ENCODE measurements at regions not wholly inside any gene's neighbourhood (a gene's known extent, or its start where the extent isn't known, plus 50 kb on each side); places are given as distances from the start of the nearest gene placed in this dataset.

DNA sequence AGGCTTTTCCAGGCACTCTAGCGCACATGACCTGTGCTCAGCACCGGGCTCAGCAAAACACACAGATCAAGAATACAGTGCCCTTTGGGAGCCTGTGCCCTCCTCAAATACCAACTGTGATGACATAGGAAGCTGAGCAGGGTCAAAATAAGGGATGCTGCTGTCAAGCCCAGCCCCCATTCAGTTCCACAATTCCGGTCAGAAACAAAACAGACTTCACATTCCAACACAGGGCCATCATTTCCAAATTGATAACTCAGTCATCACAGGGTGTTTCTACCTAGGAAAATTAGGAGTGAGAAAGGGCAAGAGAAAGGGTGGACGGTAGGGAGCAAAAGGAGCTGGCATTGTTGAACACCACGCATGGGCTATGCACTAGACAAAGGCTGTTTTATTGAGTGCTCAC, 158.4 kb upstream of the CCDC54 start:
- TF ChIP-seq, protein P1, sequence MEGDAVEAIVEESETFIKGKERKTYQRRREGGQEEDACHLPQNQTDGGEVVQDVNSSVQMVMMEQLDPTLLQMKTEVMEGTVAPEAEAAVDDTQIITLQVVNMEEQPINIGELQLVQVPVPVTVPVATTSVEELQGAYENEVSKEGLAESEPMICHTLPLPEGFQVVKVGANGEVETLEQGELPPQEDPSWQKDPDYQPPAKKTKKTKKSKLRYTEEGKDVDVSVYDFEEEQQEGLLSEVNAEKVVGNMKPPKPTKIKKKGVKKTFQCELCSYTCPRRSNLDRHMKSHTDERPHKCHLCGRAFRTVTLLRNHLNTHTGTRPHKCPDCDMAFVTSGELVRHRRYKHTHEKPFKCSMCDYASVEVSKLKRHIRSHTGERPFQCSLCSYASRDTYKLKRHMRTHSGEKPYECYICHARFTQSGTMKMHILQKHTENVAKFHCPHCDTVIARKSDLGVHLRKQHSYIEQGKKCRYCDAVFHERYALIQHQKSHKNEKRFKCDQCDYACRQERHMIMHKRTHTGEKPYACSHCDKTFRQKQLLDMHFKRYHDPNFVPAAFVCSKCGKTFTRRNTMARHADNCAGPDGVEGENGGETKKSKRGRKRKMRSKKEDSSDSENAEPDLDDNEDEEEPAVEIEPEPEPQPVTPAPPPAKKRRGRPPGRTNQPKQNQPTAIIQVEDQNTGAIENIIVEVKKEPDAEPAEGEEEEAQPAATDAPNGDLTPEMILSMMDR (IDR thresholded peaks at IDR 0.05; ENCODE audit: borderline replicate concordance, extremely low read depth, low read length, poor library complexity, severe bottlenecking) = no peak
- TF ChIP-seq EZH2 (IDR thresholded peaks at IDR 0.05; ENCODE audit: borderline replicate concordance, low read depth, low read length, severe bottlenecking) = no peak
